WTC11 (cell line): ENCODE measurements at regions not wholly inside any gene's neighbourhood (a gene's known extent, or its start where the extent isn't known, plus 50 kb on each side); places are given as distances from the start of the nearest gene placed in this dataset.

ENCODE experiments used
- ATAC-seq: fragments of 200-7000 bp; cut with Tn5 transposase; 2 replicates; pipeline ENCODE4 v1.10.0; 2021; ENCODE audit warnings: mild to moderate bottlenecking, moderate library complexity
- CTCF ChIA-PET: fragments of 300-600 bp; sonication (Branson Sonifier 250); formaldehyde crosslinking; loops from one replicate; lab custom pipeline; 2021; ENCODE audit warnings: antibody characterized with exemption; lab: Charles Lee
- POLR2A ChIA-PET: fragments of 350-600 bp; sonication (Branson Sonifier 250); formaldehyde crosslinking; loops from one replicate; lab custom pipeline; 2021; ENCODE audit warnings: antibody characterized with exemption; lab: Charles Lee
- DNase-seq: peaks from one replicate; pipeline ENCODE4 v3.0.0; 2021; ENCODE audit warnings: low spot score
- H3K27ac Mint-ChIP-seq: 2 replicates; pipeline ENCODE4 v1.8.0; 2021; ENCODE audit warnings: mixed read lengths
- H3K27me3 Mint-ChIP-seq: 2 replicates; pipeline ENCODE4 v1.8.0; 2021; ENCODE audit warnings: low read depth, mild to moderate bottlenecking, moderate library complexity, mixed read lengths
- H3K36me3 Mint-ChIP-seq: 2 replicates; pipeline ENCODE4 v1.8.0; 2021; ENCODE audit warnings: mixed read lengths
- H3K4me1 Mint-ChIP-seq: 2 replicates; pipeline ENCODE4 v1.8.0; 2022; ENCODE audit warnings: mixed read lengths
- H3K4me3 Mint-ChIP-seq: 2 replicates; pipeline ENCODE4 v1.8.0; 2021; ENCODE audit warnings: mild to moderate bottlenecking, moderate library complexity, mixed read lengths
- H3K9me3 Mint-ChIP-seq: 2 replicates; pipeline ENCODE4 v1.8.0; 2021; ENCODE audit warnings: mixed read lengths
- CREB1 ChIP-seq: sonication (generic); formaldehyde crosslinking; IDR thresholded peaks from 2 replicates; pipeline ENCODE4 v1.8.0; 2023; ENCODE audit warnings: mild to moderate bottlenecking, missing genetic modification reagents
- FOXP4 ChIP-seq: sonication (generic); formaldehyde crosslinking; IDR thresholded peaks from 2 replicates; pipeline ENCODE4 v1.8.0; 2022; ENCODE audit warnings: mild to moderate bottlenecking, missing genetic modification reagents
- HMGA2 ChIP-seq: fragments of 250-450 bp; sonication (Bioruptor Pico); IDR thresholded peaks from 2 replicates; pipeline ENCODE4 v1.4.0; 2021; ENCODE audit warnings: mild to moderate bottlenecking, moderate library complexity
- NFATC4 ChIP-seq: fragments of 250-450 bp; sonication (Bioruptor Pico); IDR thresholded peaks from 2 replicates; pipeline ENCODE4 v1.9.0; 2021; ENCODE audit warnings: mild to moderate bottlenecking
- NFE2L1 ChIP-seq: sonication (generic); formaldehyde crosslinking; IDR thresholded peaks from 2 replicates; pipeline ENCODE4 v1.8.1; 2023; ENCODE audit warnings: missing genetic modification reagents
- NFYB ChIP-seq: sonication (generic); formaldehyde crosslinking; conservative IDR thresholded peaks from 2 replicates; pipeline ENCODE4 v1.8.0; 2022; ENCODE audit warnings: low read depth, missing genetic modification reagents
- OVOL2 ChIP-seq: fragments of 250-450 bp; sonication (Bioruptor Pico); IDR thresholded peaks from 2 replicates; pipeline ENCODE4 v1.9.0; 2021; ENCODE audit warnings: mild to moderate bottlenecking, borderline replicate concordance
- RORB ChIP-seq: fragments of 250-450 bp; sonication (Bioruptor Pico); IDR thresholded peaks from 2 replicates; pipeline ENCODE4 v1.9.0; 2021; ENCODE audit warnings: mild to moderate bottlenecking
- SMAD4 ChIP-seq: sonication (generic); formaldehyde crosslinking; IDR thresholded peaks from 2 replicates; pipeline ENCODE4 v1.8.0; 2022; ENCODE audit warnings: mild to moderate bottlenecking, missing genetic modification reagents
- TCF7 ChIP-seq: sonication (generic); formaldehyde crosslinking; IDR thresholded peaks from 2 replicates; pipeline ENCODE4 v1.8.0; 2022; ENCODE audit warnings: mild to moderate bottlenecking, low read depth, missing genetic modification reagents, moderate library complexity
- ZNF281 ChIP-seq: sonication (generic); formaldehyde crosslinking; IDR thresholded peaks from 2 replicates; pipeline ENCODE4 v1.8.0; 2023; ENCODE audit warnings: mild to moderate bottlenecking, missing genetic modification reagents
- ZNF396 ChIP-seq: fragments of 250-450 bp; sonication (Bioruptor Pico); IDR thresholded peaks from 2 replicates; pipeline ENCODE4 v1.8.0; 2021; ENCODE audit warnings: mild to moderate bottlenecking, moderate library complexity, borderline replicate concordance
- TF ChIP-seq, protein P1 (sequence below): sonication (generic); formaldehyde crosslinking; IDR thresholded peaks from 2 replicates; pipeline ENCODE4 v1.8.1; 2022; ENCODE audit warnings: mild to moderate bottlenecking, missing genetic modification reagents, moderate library complexity, borderline replicate concordance
- TF ChIP-seq, protein P2 (sequence below): sonication (generic); formaldehyde crosslinking; conservative IDR thresholded peaks from 2 replicates; pipeline ENCODE4 v1.8.1; 2023; ENCODE audit warnings: mild to moderate bottlenecking, low read depth, missing genetic modification reagents, moderate library complexity
- TF ChIP-seq, protein P3 (sequence below): sonication (generic); formaldehyde crosslinking; IDR thresholded peaks from 2 replicates; pipeline ENCODE4 v1.8.1; 2022; ENCODE audit warnings: missing genetic modification reagents, borderline replicate concordance
- TF ChIP-seq, protein P4 (sequence below): sonication (generic); formaldehyde crosslinking; IDR thresholded peaks from 2 replicates; pipeline ENCODE4 v1.8.0; 2022; ENCODE audit warnings: missing genetic modification reagents

GRCh38 chr6:137552146-137552545 lies 58.0 kb upstream of the OLIG3 start (continued):
- TF ChIP-seq FOXP4 = no peak
- TF ChIP-seq, protein P1, sequence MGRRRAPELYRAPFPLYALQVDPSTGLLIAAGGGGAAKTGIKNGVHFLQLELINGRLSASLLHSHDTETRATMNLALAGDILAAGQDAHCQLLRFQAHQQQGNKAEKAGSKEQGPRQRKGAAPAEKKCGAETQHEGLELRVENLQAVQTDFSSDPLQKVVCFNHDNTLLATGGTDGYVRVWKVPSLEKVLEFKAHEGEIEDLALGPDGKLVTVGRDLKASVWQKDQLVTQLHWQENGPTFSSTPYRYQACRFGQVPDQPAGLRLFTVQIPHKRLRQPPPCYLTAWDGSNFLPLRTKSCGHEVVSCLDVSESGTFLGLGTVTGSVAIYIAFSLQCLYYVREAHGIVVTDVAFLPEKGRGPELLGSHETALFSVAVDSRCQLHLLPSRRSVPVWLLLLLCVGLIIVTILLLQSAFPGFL (CRISPR knock-in tag) = no peak
- TF ChIP-seq ZNF281 (CRISPR knock-in tag) = no peak
- TF ChIP-seq, protein P2, sequence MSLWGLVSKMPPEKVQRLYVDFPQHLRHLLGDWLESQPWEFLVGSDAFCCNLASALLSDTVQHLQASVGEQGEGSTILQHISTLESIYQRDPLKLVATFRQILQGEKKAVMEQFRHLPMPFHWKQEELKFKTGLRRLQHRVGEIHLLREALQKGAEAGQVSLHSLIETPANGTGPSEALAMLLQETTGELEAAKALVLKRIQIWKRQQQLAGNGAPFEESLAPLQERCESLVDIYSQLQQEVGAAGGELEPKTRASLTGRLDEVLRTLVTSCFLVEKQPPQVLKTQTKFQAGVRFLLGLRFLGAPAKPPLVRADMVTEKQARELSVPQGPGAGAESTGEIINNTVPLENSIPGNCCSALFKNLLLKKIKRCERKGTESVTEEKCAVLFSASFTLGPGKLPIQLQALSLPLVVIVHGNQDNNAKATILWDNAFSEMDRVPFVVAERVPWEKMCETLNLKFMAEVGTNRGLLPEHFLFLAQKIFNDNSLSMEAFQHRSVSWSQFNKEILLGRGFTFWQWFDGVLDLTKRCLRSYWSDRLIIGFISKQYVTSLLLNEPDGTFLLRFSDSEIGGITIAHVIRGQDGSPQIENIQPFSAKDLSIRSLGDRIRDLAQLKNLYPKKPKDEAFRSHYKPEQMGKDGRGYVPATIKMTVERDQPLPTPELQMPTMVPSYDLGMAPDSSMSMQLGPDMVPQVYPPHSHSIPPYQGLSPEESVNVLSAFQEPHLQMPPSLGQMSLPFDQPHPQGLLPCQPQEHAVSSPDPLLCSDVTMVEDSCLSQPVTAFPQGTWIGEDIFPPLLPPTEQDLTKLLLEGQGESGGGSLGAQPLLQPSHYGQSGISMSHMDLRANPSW = no peak
- no peak for TF ChIP-seq NFYB (CRISPR knock-in tag)
- TF ChIP-seq NFE2L1 (CRISPR knock-in tag) = no peak
- TF ChIP-seq, protein P3, sequence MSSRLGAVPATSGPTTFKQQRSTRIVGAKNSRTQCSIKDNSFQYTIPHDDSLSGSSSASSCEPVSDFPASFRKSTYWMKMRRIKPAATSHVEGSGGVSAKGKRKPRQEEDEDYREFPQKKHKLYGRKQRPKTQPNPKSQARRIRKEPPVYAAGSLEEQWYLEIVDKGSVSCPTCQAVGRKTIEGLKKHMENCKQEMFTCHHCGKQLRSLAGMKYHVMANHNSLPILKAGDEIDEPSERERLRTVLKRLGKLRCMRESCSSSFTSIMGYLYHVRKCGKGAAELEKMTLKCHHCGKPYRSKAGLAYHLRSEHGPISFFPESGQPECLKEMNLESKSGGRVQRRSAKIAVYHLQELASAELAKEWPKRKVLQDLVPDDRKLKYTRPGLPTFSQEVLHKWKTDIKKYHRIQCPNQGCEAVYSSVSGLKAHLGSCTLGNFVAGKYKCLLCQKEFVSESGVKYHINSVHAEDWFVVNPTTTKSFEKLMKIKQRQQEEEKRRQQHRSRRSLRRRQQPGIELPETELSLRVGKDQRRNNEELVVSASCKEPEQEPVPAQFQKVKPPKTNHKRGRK = no peak
- no peak for TF ChIP-seq ZNF396 (CRISPR knock-in tag)
- no peak for TF ChIP-seq OVOL2 (CRISPR knock-in tag)
- TF ChIP-seq SMAD4 = no peak
- TF ChIP-seq HMGA2 (CRISPR knock-in tag) = no peak
- TF ChIP-seq, protein P4, sequence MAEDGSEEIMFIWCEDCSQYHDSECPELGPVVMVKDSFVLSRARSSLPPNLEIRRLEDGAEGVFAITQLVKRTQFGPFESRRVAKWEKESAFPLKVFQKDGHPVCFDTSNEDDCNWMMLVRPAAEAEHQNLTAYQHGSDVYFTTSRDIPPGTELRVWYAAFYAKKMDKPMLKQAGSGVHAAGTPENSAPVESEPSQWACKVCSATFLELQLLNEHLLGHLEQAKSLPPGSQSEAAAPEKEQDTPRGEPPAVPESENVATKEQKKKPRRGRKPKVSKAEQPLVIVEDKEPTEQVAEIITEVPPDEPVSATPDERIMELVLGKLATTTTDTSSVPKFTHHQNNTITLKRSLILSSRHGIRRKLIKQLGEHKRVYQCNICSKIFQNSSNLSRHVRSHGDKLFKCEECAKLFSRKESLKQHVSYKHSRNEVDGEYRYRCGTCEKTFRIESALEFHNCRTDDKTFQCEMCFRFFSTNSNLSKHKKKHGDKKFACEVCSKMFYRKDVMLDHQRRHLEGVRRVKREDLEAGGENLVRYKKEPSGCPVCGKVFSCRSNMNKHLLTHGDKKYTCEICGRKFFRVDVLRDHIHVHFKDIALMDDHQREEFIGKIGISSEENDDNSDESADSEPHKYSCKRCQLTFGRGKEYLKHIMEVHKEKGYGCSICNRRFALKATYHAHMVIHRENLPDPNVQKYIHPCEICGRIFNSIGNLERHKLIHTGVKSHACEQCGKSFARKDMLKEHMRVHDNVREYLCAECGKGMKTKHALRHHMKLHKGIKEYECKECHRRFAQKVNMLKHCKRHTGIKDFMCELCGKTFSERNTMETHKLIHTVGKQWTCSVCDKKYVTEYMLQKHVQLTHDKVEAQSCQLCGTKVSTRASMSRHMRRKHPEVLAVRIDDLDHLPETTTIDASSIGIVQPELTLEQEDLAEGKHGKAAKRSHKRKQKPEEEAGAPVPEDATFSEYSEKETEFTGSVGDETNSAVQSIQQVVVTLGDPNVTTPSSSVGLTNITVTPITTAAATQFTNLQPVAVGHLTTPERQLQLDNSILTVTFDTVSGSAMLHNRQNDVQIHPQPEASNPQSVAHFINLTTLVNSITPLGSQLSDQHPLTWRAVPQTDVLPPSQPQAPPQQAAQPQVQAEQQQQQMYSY = no peak

- Mint-ChIP-seq H3K4me1 (peaks cover 26% of the 10 kb centered on the region), H3K4me3 (no peak overlapping the region), H3K27ac (no peak overlapping the region), H3K36me3 (no peaks in the 10 kb centered on the region), H3K27me3 (no peaks in the 10 kb centered on the region), H3K9me3 (no peaks in the 10 kb centered on the region)
- ATAC-seq = no peak
- ChIA-PET POLR2A (no interaction called here), CTCF (no interaction called here)
- no peak for DNase-seq
- TF ChIP-seq NFATC4 (CRISPR knock-in tag) (no peak), RORB (CRISPR knock-in tag) (no peak), CREB1 (CRISPR knock-in tag) (no peak), TCF7 (CRISPR knock-in tag) (no peak)
- TF ChIP-seq, protein P4 = no peak
- TF ChIP-seq, protein P3 = no peak
Measured at GRCh38 chr6:137552809-137553208, 58.6 kb upstream of the OLIG3 start.
